ENCODE measurements at regions not wholly inside any gene's neighbourhood (a gene's known extent, or its start where the extent isn't known, plus 50 kb on each side); places are given as distances from the start of the nearest gene placed in this dataset.

- TF ChIP-seq CTCF (conservative IDR thresholded peaks at IDR 0.05; ENCODE audit: low read depth) = no peak
- CTCF ChIA-PET = no interaction called here
- no peak for DNase-seq (ENCODE audit: low spot score)
- POLR2A ChIA-PET (ENCODE audit: low non-redundant PET) = no interaction called here
- peak overlapping the region; percentile 84 for H3K27ac ChIP-seq
These were observed 64.1 kb upstream of the SPOCK1 start for GRCh38 chr5:137563301-137563645.

GRCh38 chr5:137561608-137562007 is 62.5 kb upstream of the SPOCK1 start:
- ChIA-PET CTCF (interaction anchor here (0.6 to 1.4 kb wide), 3 partner anchors 10 to 219 kb away, joined by 3 read pairs; no protein-coding TSS in a partner anchor), POLR2A (ENCODE audit: low non-redundant PET) (no interaction called here)
- H3K27ac ChIP-seq = no peak overlapping the region
- TF ChIP-seq CTCF (conservative IDR thresholded peaks at IDR 0.05; ENCODE audit: low read depth) = no peak
- no peak for DNase-seq (ENCODE audit: low spot score)

- ChIA-PET CTCF (interaction anchor here (1.4 kb wide), 1 partner anchor 11 kb away, joined by 3 read pairs; no protein-coding TSS in a partner anchor), POLR2A (ENCODE audit: low non-redundant PET) (no interaction called here)
- no peak for TF ChIP-seq CTCF (conservative IDR thresholded peaks at IDR 0.05; ENCODE audit: low read depth)
- H3K27ac ChIP-seq = no peak overlapping the region
- DNase-seq (ENCODE audit: low spot score) = no peak
These were observed 61.3 kb upstream of the SPOCK1 start for GRCh38 chr5:137560420-137560819.
